ENCODE measurements at regions not wholly inside any gene's neighbourhood (a gene's known extent, or its start where the extent isn't known, plus 50 kb on each side); places are given as distances from the start of the nearest gene placed in this dataset.

- ATAC-seq, result no peak
- Mint-ChIP-seq H3K27ac (no peak overlapping the region), H3K4me1 (ENCODE audit: low read depth in 2 of 2) (no peaks in the 10 kb centered on the region), H3K4me3 (no peak overlapping the region), H3K36me3 (no peaks in the 10 kb centered on the region), H3K9me3 (no peaks in the 10 kb centered on the region), H3K27me3 (peaks cover 21 to 30% of the 10 kb centered on the region in 2 donors)
- no peak for DNase-seq (ENCODE audit: low spot score)
Measured at GRCh38 chr4:146099585-146099984, 75.9 kb upstream of the LSM6 start.

GRCh38 chr4:146098978-146099377 is 76.5 kb upstream of the LSM6 start:
- H3K4me1 Mint-ChIP-seq (ENCODE audit: low read depth in 2 of 2), result no peaks in the 10 kb centered on the region

GRCh38 chr4:146098397-146098796 is 77.1 kb upstream of the LSM6 start:
- no peaks in the 10 kb centered on the region for H3K36me3 Mint-ChIP-seq
- H3K4me3 Mint-ChIP-seq, result no peak overlapping the region
- peaks cover 21 to 27% of the 10 kb centered on the region in 2 donors for H3K27me3 Mint-ChIP-seq
- H3K4me1 Mint-ChIP-seq (ENCODE audit: low read depth in 2 of 2), result no peaks in the 10 kb centered on the region
- H3K27ac Mint-ChIP-seq, result no peak overlapping the region
- H3K9me3 Mint-ChIP-seq, result no peaks in the 10 kb centered on the region
- no peak for ATAC-seq
- DNase-seq (ENCODE audit: low spot score), result no peak

More at GRCh38 chr4:146098978-146099377, 76.5 kb upstream of the LSM6 start:
- no peak overlapping the region for H3K4me3 Mint-ChIP-seq
- H3K27ac Mint-ChIP-seq, result no peak overlapping the region
- H3K27me3 Mint-ChIP-seq, result peaks cover 20 to 30% of the 10 kb centered on the region in 2 donors
- H3K36me3 Mint-ChIP-seq, result no peaks in the 10 kb centered on the region
- ATAC-seq (no peak), DNase-seq (ENCODE audit: low spot score) (no peak)
- no peaks in the 10 kb centered on the region for H3K9me3 Mint-ChIP-seq

GRCh38 chr4:146096371-146096770 is 79.1 kb upstream of the LSM6 start:
- no peaks in the 10 kb centered on the region for H3K4me1 Mint-ChIP-seq (ENCODE audit: low read depth in 2 of 2)
- no peak for ATAC-seq
- H3K27ac Mint-ChIP-seq, result no peak overlapping the region
- DNase-seq (ENCODE audit: low spot score), result no peak
- peaks cover 21 to 22% of the 10 kb centered on the region in 2 donors for H3K27me3 Mint-ChIP-seq
- no peaks in the 10 kb centered on the region for H3K9me3 Mint-ChIP-seq
- H3K36me3 Mint-ChIP-seq, result no peaks in the 10 kb centered on the region
- H3K4me3 Mint-ChIP-seq, result no peak overlapping the region

GRCh38 chr4:146095860-146096259 is 79.7 kb upstream of the LSM6 start:
- no peak overlapping the region for H3K4me3 Mint-ChIP-seq
- no peaks in the 10 kb centered on the region for H3K9me3 Mint-ChIP-seq
- DNase-seq (ENCODE audit: low spot score) (no peak), ATAC-seq (no peak)
- H3K27me3 Mint-ChIP-seq, result peaks cover 17 to 22% of the 10 kb centered on the region in 2 donors
- no peaks in the 10 kb centered on the region for H3K36me3 Mint-ChIP-seq
- no peak overlapping the region for H3K27ac Mint-ChIP-seq
- no peaks in the 10 kb centered on the region for H3K4me1 Mint-ChIP-seq (ENCODE audit: low read depth in 2 of 2)

- no peak for DNase-seq (ENCODE audit: low spot score)
- H3K36me3 Mint-ChIP-seq, result no peaks in the 10 kb centered on the region
Measured at GRCh38 chr4:146095091-146095690, 80.3 kb upstream of the LSM6 start.

GRCh38 chr4:146088690-146089089 is 86.8 kb upstream of the LSM6 start:
- no peak for ATAC-seq
- Mint-ChIP-seq H3K36me3 (no peaks in the 10 kb centered on the region), H3K4me1 (ENCODE audit: low read depth in 2 of 2) (no peaks in the 10 kb centered on the region), H3K9me3 (no peaks in the 10 kb centered on the region), H3K27ac (no peak overlapping the region), H3K4me3 (no peak overlapping the region), H3K27me3 (peaks cover 22 to 40% of the 10 kb centered on the region in 2 donors)
- no peak for DNase-seq (ENCODE audit: low spot score)

More at GRCh38 chr4:146095091-146095690, 80.3 kb upstream of the LSM6 start:
- Mint-ChIP-seq H3K4me3 (no peak overlapping the region), H3K4me1 (ENCODE audit: low read depth in 2 of 2) (no peaks in the 10 kb centered on the region), H3K9me3 (no peaks in the 10 kb centered on the region), H3K27ac (no peak overlapping the region), H3K27me3 (peaks cover 17 to 25% of the 10 kb centered on the region in 2 donors)
- no peak for ATAC-seq

- no peak for ATAC-seq
Measured at GRCh38 chr4:146087856-146088255, 87.7 kb upstream of the LSM6 start.

GRCh38 chr4:146076081-146076480 is 99.4 kb upstream of the LSM6 start:
- ATAC-seq (no peak), DNase-seq (ENCODE audit: low spot score) (no peak)
- Mint-ChIP-seq H3K36me3 (no peaks in the 10 kb centered on the region), H3K27ac (no peak overlapping the region), H3K9me3 (no peaks in the 10 kb centered on the region), H3K4me1 (ENCODE audit: low read depth in 2 of 2) (no peaks in the 10 kb centered on the region), H3K4me3 (no peak overlapping the region), H3K27me3 (peaks cover 8 to 20% of the 10 kb centered on the region in 2 donors)

More at GRCh38 chr4:146087856-146088255, 87.7 kb upstream of the LSM6 start:
- H3K27ac Mint-ChIP-seq, result no peak overlapping the region
- H3K4me3 Mint-ChIP-seq, result no peak overlapping the region
- H3K27me3 Mint-ChIP-seq, result peaks cover 23 to 40% of the 10 kb centered on the region in 2 donors
- no peaks in the 10 kb centered on the region for H3K4me1 Mint-ChIP-seq (ENCODE audit: low read depth in 2 of 2)
- no peak for DNase-seq (ENCODE audit: low spot score)
- no peaks in the 10 kb centered on the region for H3K36me3 Mint-ChIP-seq
- H3K9me3 Mint-ChIP-seq, result no peaks in the 10 kb centered on the region

- H3K36me3 Mint-ChIP-seq, result no peaks in the 10 kb centered on the region
- no peaks in the 10 kb centered on the region for H3K4me1 Mint-ChIP-seq (ENCODE audit: low read depth in 2 of 2)
- ATAC-seq (no peak), DNase-seq (ENCODE audit: low spot score) (no peak)
- no peak overlapping the region for H3K4me3 Mint-ChIP-seq
- peaks cover 10 to 28% of the 10 kb centered on the region in 2 donors for H3K27me3 Mint-ChIP-seq
- no peaks in the 10 kb centered on the region for H3K9me3 Mint-ChIP-seq
- no peak overlapping the region for H3K27ac Mint-ChIP-seq
Measured at GRCh38 chr4:146073517-146073916, 102.0 kb upstream of the LSM6 start.

- no peaks in the 10 kb centered on the region for H3K4me1 Mint-ChIP-seq (ENCODE audit: low read depth in 2 of 2)
- no peak overlapping the region for H3K27ac Mint-ChIP-seq
- H3K4me3 Mint-ChIP-seq, result no peak overlapping the region
- no peaks in the 10 kb centered on the region for H3K36me3 Mint-ChIP-seq
- DNase-seq (ENCODE audit: low spot score) (no peak), ATAC-seq (no peak)
- peaks cover 10 to 28% of the 10 kb centered on the region in 2 donors for H3K27me3 Mint-ChIP-seq
- H3K9me3 Mint-ChIP-seq, result no peaks in the 10 kb centered on the region
Measured at GRCh38 chr4:146072376-146072775, 103.1 kb upstream of the LSM6 start.

GRCh38 chr4:146071390-146071789 is 104.1 kb upstream of the LSM6 start:
- H3K4me1 Mint-ChIP-seq (ENCODE audit: low read depth in 2 of 2), result no peaks in the 10 kb centered on the region
- peaks cover 3 to 18% of the 10 kb centered on the region in 2 donors for H3K27me3 Mint-ChIP-seq

GRCh38 chr4:146063143-146063542 is 112.4 kb upstream of the LSM6 start:
- peaks cover 18 to 44% of the 10 kb centered on the region in 2 donors for H3K27me3 Mint-ChIP-seq
- no peak overlapping the region for H3K4me3 Mint-ChIP-seq
- ATAC-seq (no peak), DNase-seq (ENCODE audit: low spot score) (no peak)
- H3K9me3 Mint-ChIP-seq, result no peaks in the 10 kb centered on the region
- no peak overlapping the region for H3K27ac Mint-ChIP-seq
- H3K36me3 Mint-ChIP-seq, result no peaks in the 10 kb centered on the region
- no peaks in the 10 kb centered on the region for H3K4me1 Mint-ChIP-seq (ENCODE audit: low read depth in 2 of 2)

More at GRCh38 chr4:146071390-146071789, 104.1 kb upstream of the LSM6 start:
- no peaks in the 10 kb centered on the region for H3K9me3 Mint-ChIP-seq
- DNase-seq (ENCODE audit: low spot score), result no peak
- H3K27ac Mint-ChIP-seq, result no peak overlapping the region
- ATAC-seq, result no peak
- no peaks in the 10 kb centered on the region for H3K36me3 Mint-ChIP-seq
- H3K4me3 Mint-ChIP-seq, result no peak overlapping the region

- DNase-seq (ENCODE audit: low spot score) (no peak), ATAC-seq (no peak)
- Mint-ChIP-seq H3K27me3 (peaks cover 18 to 38% of the 10 kb centered on the region in 2 donors), H3K27ac (no peak overlapping the region), H3K4me3 (no peak overlapping the region), H3K36me3 (no peaks in the 10 kb centered on the region), H3K4me1 (ENCODE audit: low read depth in 2 of 2) (no peaks in the 10 kb centered on the region), H3K9me3 (no peaks in the 10 kb centered on the region)
Measured at GRCh38 chr4:146062340-146062739, 113.2 kb upstream of the LSM6 start.
